Epithelial cell of esophagus (primary cell): ENCODE measurements at regions not wholly inside any gene's neighbourhood (a gene's known extent, or its start where the extent isn't known, plus 50 kb on each side); places are given as distances from the start of the nearest gene placed in this dataset.

ENCODE experiments used
- DNase-seq: peaks from one replicate; pipeline ENCODE4 v3.0.0; 2010; ENCODE audit warnings: low read depth
- H3K4me3 ChIP-seq: 2 replicates; pipeline ENCODE4 v1.5.1; 2011; ENCODE audit warnings: mild to moderate bottlenecking, low read length, control low read depth
- CTCF ChIP-seq: IDR thresholded peaks from 2 replicates; pipeline ENCODE4 v1.5.1; 2011; ENCODE audit warnings: low read depth, mild to moderate bottlenecking, low read length, control low read depth, inconsistent platforms; ENCODE audit not compliant: insufficient read depth; ENCODE audit errors: missing control alignments

- no peak for DNase-seq
- TF ChIP-seq CTCF, result no peak
- H3K4me3 ChIP-seq, result no peak overlapping the region
Measured at GRCh38 chr6:81834141-81834681, 81.7 kb upstream of the TENT5A start.

DNA sequence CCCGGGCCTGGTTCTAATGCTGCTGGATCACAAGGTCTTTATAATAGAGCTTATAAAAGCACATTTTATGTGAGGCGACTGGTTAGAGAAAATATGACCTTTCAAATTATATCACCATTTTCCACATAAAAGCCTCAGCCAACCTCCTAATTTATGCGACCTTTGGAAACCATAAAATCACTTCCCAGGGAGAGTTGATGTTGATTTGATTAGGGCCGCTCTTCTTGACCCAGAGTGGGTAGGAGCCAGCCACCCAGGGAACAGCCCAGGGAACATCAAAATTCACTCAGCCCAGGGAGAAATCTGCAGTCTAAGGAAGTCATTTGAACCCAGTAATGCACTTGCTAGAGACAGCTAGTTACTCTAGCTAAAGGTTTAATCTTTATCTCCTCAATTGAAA, 79.8 kb upstream of the TENT5A start:
- no peak for TF ChIP-seq CTCF
- no peak for DNase-seq
- no peak overlapping the region for H3K4me3 ChIP-seq

- no peak overlapping the region for H3K4me3 ChIP-seq
- no peak for TF ChIP-seq CTCF
- DNase-seq, result no peak
Measured at GRCh38 chr6:81831274-81831673, 78.8 kb upstream of the TENT5A start.

DNA sequence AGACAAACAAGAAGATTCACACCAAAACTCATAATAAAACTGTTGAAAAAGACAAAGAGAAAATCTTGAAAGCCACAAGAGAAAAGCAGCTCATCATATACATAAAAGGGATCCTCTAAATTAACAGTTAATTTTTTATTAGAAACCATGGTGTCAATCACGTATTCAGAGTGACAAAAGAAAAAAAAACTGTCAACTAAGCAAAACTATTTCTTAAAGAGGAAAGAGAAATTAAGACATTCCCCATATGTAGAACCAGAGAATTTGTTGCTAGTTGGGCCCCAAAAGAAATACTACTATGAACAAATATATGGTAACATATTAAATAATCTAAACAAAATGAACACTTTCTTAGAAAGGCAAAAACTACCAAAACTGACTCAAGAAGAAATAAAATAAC, 74.3 kb upstream of the TENT5A start:
- DNase-seq, result no peak
- H3K4me3 ChIP-seq, result no peak overlapping the region
- TF ChIP-seq CTCF, result no peak

GRCh38 chr6:81822568-81822967, 70.1 kb upstream of the TENT5A start:
- DNase-seq, result no peak
- TF ChIP-seq CTCF, result no peak
- H3K4me3 ChIP-seq, result no peak overlapping the region

- H3K4me3 ChIP-seq, result no peak overlapping the region
- DNase-seq, result no peak
- no peak for TF ChIP-seq CTCF
Measured at GRCh38 chr6:81821449-81821848, 69.0 kb upstream of the TENT5A start.

- no peak for TF ChIP-seq CTCF
- no peak for DNase-seq
Measured at GRCh38 chr6:81820980-81821379, 68.5 kb upstream of the TENT5A start.

More at GRCh38 chr6:81820980-81821379, 68.5 kb upstream of the TENT5A start:
- H3K4me3 ChIP-seq, result no peak overlapping the region
